ENCODE measurements at regions not wholly inside any gene's neighbourhood (a gene's known extent, or its start where the extent isn't known, plus 50 kb on each side); places are given as distances from the start of the nearest gene placed in this dataset.

DNA sequence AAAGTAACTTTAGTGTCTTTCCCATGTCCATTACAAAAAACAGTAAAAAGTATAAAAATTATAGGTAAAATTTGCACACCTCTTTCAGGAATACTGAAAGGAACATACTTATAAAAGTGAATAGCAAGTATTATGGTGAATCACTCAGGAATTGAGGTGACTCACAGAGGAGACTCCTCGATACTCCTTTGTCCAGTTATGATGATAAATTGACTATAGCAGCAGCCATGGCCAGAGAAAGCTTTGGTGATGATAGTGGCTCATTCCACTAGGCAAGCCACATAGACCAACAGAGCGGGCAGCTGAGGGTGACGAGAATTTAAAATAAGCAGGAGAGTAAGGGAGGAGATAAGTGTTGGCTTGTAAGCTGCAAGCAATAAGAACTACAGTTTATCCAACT is 1231.1 kb upstream of the CELF2 start:
- no peak overlapping the region for H3K4me3 ChIP-seq (ENCODE audit: low read length)
- H3K36me3 ChIP-seq (ENCODE audit: control insufficient read depth, insufficient read depth, low read length): no peaks in the 10 kb centered on the region
- 100% methylated on average over 1 of the region's 3 CpGs for WGBS (ENCODE audit: insufficient coverage)
- no peak overlapping the region for H3K27ac ChIP-seq (ENCODE audit: low read length)
- no peaks in the 10 kb centered on the region for H3K27me3 ChIP-seq (ENCODE audit: control insufficient read depth, insufficient read depth, low read length)
- H3K9me3 ChIP-seq (replicated peaks; ENCODE audit: control insufficient read depth, low read depth, low read length): no peaks in the 10 kb centered on the region
- DNase-seq: no peak
- no peaks in the 10 kb centered on the region for H3K4me1 ChIP-seq (ENCODE audit: control insufficient read depth, insufficient read depth, low read length)

DNA sequence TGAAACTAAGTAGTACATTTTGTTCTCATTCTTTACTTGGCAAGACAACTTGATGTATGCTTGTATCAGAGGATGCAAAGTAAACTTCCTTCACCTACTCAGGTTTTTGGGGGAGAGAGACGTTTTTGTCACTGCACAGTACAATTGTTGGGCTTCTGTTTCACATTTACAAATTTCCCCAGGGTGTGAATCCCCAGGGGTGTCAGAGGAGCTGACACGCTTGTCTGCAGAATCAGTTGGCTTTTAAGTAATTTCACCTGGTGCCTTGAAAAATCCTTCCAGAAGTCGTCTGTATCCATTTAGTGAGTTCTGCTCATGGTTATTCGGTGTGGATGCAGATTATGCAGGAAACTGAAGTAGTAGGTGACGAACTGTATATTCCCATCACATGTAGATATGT is 1227.7 kb upstream of the CELF2 start:
- Histone ChIP-seq H3K36me3 (ENCODE audit: control insufficient read depth, insufficient read depth, low read length) (no peaks in the 10 kb centered on the region), H3K4me1 (ENCODE audit: control insufficient read depth, insufficient read depth, low read length) (no peaks in the 10 kb centered on the region), H3K9me3 (replicated peaks; ENCODE audit: control insufficient read depth, low read depth, low read length) (no peaks in the 10 kb centered on the region), H3K4me3 (ENCODE audit: low read length) (no peak overlapping the region), H3K27ac (ENCODE audit: low read length) (no peak overlapping the region), H3K27me3 (ENCODE audit: control insufficient read depth, insufficient read depth, low read length) (no peaks in the 10 kb centered on the region)
- no peak for DNase-seq
- WGBS (ENCODE audit: insufficient coverage): no CpG with 5 or more reads among the region's 5 CpGs

GRCh38 chr10:9792181-9792580 is 1225.5 kb upstream of the CELF2 start:
- no peak overlapping the region for H3K27ac ChIP-seq (ENCODE audit: low read length)
- no peaks in the 10 kb centered on the region for H3K9me3 ChIP-seq (replicated peaks; ENCODE audit: control insufficient read depth, low read depth, low read length)
- WGBS (ENCODE audit: insufficient coverage): 75% methylated on average over 2 of the region's 3 CpGs
- no peak for DNase-seq
- H3K27me3 ChIP-seq (ENCODE audit: control insufficient read depth, insufficient read depth, low read length): no peaks in the 10 kb centered on the region
- no peaks in the 10 kb centered on the region for H3K4me1 ChIP-seq (ENCODE audit: control insufficient read depth, insufficient read depth, low read length)
- H3K4me3 ChIP-seq (ENCODE audit: low read length): no peak overlapping the region
- no peaks in the 10 kb centered on the region for H3K36me3 ChIP-seq (ENCODE audit: control insufficient read depth, insufficient read depth, low read length)

DNA sequence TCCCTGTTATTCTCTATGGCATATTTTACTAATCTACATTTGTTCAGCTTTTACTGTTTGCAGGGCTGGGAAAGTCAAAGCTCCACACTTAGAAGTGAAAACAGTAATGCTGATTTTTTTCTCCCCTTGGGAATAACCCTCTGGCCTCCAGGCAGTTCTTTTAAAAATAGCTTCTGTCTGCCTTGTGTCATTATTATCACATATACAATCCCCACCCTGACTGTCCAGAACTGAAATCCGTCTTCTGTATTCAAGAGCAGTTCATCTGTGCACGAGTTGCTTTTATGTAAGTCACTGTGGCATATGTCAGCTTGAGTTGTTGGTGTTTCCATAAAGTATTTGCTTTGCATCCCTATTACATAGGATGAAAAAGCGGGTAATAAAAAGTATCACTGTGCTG is 1221.1 kb upstream of the CELF2 start:
- Histone ChIP-seq H3K27ac (ENCODE audit: low read length) (no peak overlapping the region), H3K9me3 (replicated peaks; ENCODE audit: control insufficient read depth, low read depth, low read length) (no peaks in the 10 kb centered on the region), H3K4me3 (ENCODE audit: low read length) (no peak overlapping the region), H3K27me3 (ENCODE audit: control insufficient read depth, insufficient read depth, low read length) (no peaks in the 10 kb centered on the region), H3K36me3 (ENCODE audit: control insufficient read depth, insufficient read depth, low read length) (no peaks in the 10 kb centered on the region), H3K4me1 (ENCODE audit: control insufficient read depth, insufficient read depth, low read length) (no peaks in the 10 kb centered on the region)
- no peak for DNase-seq
- no CpG with 5 or more reads among the region's 3 CpGs for WGBS (ENCODE audit: insufficient coverage)

GRCh38 chr10:9800011-9800410 is 1217.7 kb upstream of the CELF2 start:
- no peak overlapping the region for H3K4me3 ChIP-seq (ENCODE audit: low read length)
- no CpG with 5 or more reads among the region's 1 CpG for WGBS (ENCODE audit: insufficient coverage)
- H3K27me3 ChIP-seq (ENCODE audit: control insufficient read depth, insufficient read depth, low read length): no peaks in the 10 kb centered on the region
- no peaks in the 10 kb centered on the region for H3K4me1 ChIP-seq (ENCODE audit: control insufficient read depth, insufficient read depth, low read length)
- H3K9me3 ChIP-seq (replicated peaks; ENCODE audit: control insufficient read depth, low read depth, low read length): no peaks in the 10 kb centered on the region
- H3K36me3 ChIP-seq (ENCODE audit: control insufficient read depth, insufficient read depth, low read length): no peaks in the 10 kb centered on the region
- no peak overlapping the region for H3K27ac ChIP-seq (ENCODE audit: low read length)
- no peak for DNase-seq

DNA sequence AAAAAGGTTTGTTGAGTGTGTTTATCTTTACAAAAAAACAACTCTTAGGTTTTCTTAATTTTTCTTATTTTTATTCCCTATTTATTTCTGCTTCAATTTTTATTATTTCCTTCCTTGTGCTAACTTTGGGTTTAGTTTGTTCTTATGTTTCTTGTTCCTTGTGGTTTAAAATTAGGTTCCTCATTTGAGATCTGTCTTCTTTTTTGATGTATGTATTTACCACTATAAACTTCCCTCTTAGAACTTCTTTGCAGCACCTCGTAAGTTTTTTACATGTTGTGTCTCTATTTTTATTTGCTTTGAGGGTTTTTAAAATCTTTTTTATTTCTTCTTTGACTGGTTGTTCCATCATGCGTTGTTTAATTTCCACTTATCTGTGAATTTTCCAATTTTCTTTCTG is 1217.1 kb upstream of the CELF2 start:
- Histone ChIP-seq H3K36me3 (ENCODE audit: control insufficient read depth, insufficient read depth, low read length) (no peaks in the 10 kb centered on the region), H3K9me3 (replicated peaks; ENCODE audit: control insufficient read depth, low read depth, low read length) (no peaks in the 10 kb centered on the region), H3K27ac (ENCODE audit: low read length) (no peak overlapping the region), H3K27me3 (ENCODE audit: control insufficient read depth, insufficient read depth, low read length) (no peaks in the 10 kb centered on the region), H3K4me1 (ENCODE audit: control insufficient read depth, insufficient read depth, low read length) (no peaks in the 10 kb centered on the region), H3K4me3 (ENCODE audit: low read length) (no peak overlapping the region)
- no peak for DNase-seq
- WGBS (ENCODE audit: insufficient coverage): no CpG with 5 or more reads among the region's 2 CpGs

GRCh38 chr10:9807846-9808245 is 1209.8 kb upstream of the CELF2 start:
- no peaks in the 10 kb centered on the region for H3K27me3 ChIP-seq (ENCODE audit: control insufficient read depth, insufficient read depth, low read length)
- no peaks in the 10 kb centered on the region for H3K4me1 ChIP-seq (ENCODE audit: control insufficient read depth, insufficient read depth, low read length)
- no peak for DNase-seq
- H3K4me3 ChIP-seq (ENCODE audit: low read length): no peak overlapping the region
- H3K36me3 ChIP-seq (ENCODE audit: control insufficient read depth, insufficient read depth, low read length): no peaks in the 10 kb centered on the region
- H3K9me3 ChIP-seq (replicated peaks; ENCODE audit: control insufficient read depth, low read depth, low read length): no peaks in the 10 kb centered on the region
- H3K27ac ChIP-seq (ENCODE audit: low read length): no peak overlapping the region
- WGBS (ENCODE audit: insufficient coverage): 100% methylated on average over 1 of the region's 4 CpGs

DNA sequence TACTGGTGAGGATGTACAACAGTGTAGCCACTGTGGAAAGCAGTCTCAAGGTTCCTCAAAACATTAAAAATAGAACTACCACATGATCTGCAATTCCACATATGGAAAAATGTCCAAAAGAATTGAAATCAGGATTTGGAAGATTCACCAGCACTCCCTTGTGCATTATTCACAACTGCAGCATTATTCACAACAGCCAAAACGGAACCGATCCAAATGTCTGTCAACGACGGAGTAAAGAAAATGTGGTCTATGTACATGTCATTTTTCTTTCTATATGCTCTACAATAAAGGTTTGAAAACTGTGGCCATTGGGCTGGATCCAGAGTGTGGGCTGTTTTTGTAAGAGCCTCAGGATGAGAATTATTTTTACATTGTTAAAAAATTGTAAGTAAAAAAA is 1206.1 kb upstream of the CELF2 start:
- Histone ChIP-seq H3K27ac (ENCODE audit: low read length) (no peak overlapping the region), H3K9me3 (replicated peaks; ENCODE audit: control insufficient read depth, low read depth, low read length) (no peaks in the 10 kb centered on the region), H3K27me3 (ENCODE audit: control insufficient read depth, insufficient read depth, low read length) (no peaks in the 10 kb centered on the region), H3K4me3 (ENCODE audit: low read length) (no peak overlapping the region), H3K4me1 (ENCODE audit: control insufficient read depth, insufficient read depth, low read length) (no peaks in the 10 kb centered on the region), H3K36me3 (ENCODE audit: control insufficient read depth, insufficient read depth, low read length) (no peaks in the 10 kb centered on the region)
- DNase-seq: peak; percentile 93
- WGBS (ENCODE audit: insufficient coverage): no CpG with 5 or more reads among the region's 4 CpGs

- no peaks in the 10 kb centered on the region for H3K4me1 ChIP-seq (ENCODE audit: control insufficient read depth, insufficient read depth, low read length)
- H3K36me3 ChIP-seq (ENCODE audit: control insufficient read depth, insufficient read depth, low read length): no peaks in the 10 kb centered on the region
- peak; percentile 55 for DNase-seq
- no peaks in the 10 kb centered on the region for H3K27me3 ChIP-seq (ENCODE audit: control insufficient read depth, insufficient read depth, low read length)
- no peak overlapping the region for H3K27ac ChIP-seq (ENCODE audit: low read length)
- peaks cover 3% of the 10 kb centered on the region for H3K9me3 ChIP-seq (replicated peaks; ENCODE audit: control insufficient read depth, low read depth, low read length)
- WGBS (ENCODE audit: insufficient coverage): no CpG with 5 or more reads among the region's 1 CpG
- no peak overlapping the region for H3K4me3 ChIP-seq (ENCODE audit: low read length)
These were observed 1203.3 kb upstream of the CELF2 start for GRCh38 chr10:9814285-9814864.

GRCh38 chr10:9819756-9820494 is 1197.7 kb upstream of the CELF2 start:
- no peaks in the 10 kb centered on the region for H3K36me3 ChIP-seq (ENCODE audit: control insufficient read depth, insufficient read depth, low read length)
- H3K27me3 ChIP-seq (ENCODE audit: control insufficient read depth, insufficient read depth, low read length): no peaks in the 10 kb centered on the region
- no peak overlapping the region for H3K27ac ChIP-seq (ENCODE audit: low read length)
- 97% methylated on average over 3 of the region's 4 CpGs for WGBS (ENCODE audit: insufficient coverage)
- no peak overlapping the region for H3K4me3 ChIP-seq (ENCODE audit: low read length)
- H3K4me1 ChIP-seq (ENCODE audit: control insufficient read depth, insufficient read depth, low read length): no peaks in the 10 kb centered on the region
- H3K9me3 ChIP-seq (replicated peaks; ENCODE audit: control insufficient read depth, low read depth, low read length): peaks cover 3% of the 10 kb centered on the region
- DNase-seq: no peak
